Omental fat pad (tissue), 3 donors: ENCODE measurements at regions not wholly inside any gene's neighbourhood (a gene's known extent, or its start where the extent isn't known, plus 50 kb on each side); places are given as distances from the start of the nearest gene placed in this dataset.

Experiments used
- ATAC-seq: fragments of 150-250 bp; one replicate; pipeline ENCODE4 v1.9.1; 2016; ENCODE audit warnings: mild to moderate bottlenecking, moderate library complexity; ENCODE audit not compliant: low FRiP score
- DNase-seq: peaks from one replicate; pipeline ENCODE4 v3.0.0-alpha.2; 2019; ENCODE audit warnings: low spot score
- TF ChIP-seq, protein P1 (sequence below), 3 donors: fragments of 450-650 bp; IDR thresholded peaks; one replicate each; pipeline ENCODE4 v1.5.1; 2016 to 2017; ENCODE audit warnings: antibody characterized with exemption in 3 of 3, mild to moderate bottlenecking in 3 of 3, moderate library complexity in 2 of 3

DNA sequence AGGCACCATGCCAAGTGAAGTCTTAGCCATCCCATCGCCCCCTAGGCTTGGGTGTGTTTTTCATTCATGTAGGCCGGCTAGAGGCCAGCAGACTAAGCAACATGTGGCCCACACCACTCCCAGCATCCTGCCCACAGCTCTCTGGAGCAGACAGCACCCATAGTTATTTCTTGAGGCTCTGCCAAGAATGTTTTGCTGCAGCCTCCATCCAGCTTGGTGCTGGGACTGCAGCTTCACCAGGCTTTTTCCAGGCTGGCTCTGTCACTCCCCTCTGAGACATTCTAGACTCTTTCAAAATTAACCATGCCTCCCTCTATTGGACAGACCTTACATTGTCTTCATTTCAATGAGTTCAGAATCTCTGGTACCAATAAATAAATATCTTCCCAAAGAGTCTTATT, 104.2 kb downstream of the DUSP10 start:
- ATAC-seq (no peak), DNase-seq (no peak)
- TF ChIP-seq, protein P1, sequence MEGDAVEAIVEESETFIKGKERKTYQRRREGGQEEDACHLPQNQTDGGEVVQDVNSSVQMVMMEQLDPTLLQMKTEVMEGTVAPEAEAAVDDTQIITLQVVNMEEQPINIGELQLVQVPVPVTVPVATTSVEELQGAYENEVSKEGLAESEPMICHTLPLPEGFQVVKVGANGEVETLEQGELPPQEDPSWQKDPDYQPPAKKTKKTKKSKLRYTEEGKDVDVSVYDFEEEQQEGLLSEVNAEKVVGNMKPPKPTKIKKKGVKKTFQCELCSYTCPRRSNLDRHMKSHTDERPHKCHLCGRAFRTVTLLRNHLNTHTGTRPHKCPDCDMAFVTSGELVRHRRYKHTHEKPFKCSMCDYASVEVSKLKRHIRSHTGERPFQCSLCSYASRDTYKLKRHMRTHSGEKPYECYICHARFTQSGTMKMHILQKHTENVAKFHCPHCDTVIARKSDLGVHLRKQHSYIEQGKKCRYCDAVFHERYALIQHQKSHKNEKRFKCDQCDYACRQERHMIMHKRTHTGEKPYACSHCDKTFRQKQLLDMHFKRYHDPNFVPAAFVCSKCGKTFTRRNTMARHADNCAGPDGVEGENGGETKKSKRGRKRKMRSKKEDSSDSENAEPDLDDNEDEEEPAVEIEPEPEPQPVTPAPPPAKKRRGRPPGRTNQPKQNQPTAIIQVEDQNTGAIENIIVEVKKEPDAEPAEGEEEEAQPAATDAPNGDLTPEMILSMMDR (IDR thresholded peaks at IDR 0.05) = no peak

DNA sequence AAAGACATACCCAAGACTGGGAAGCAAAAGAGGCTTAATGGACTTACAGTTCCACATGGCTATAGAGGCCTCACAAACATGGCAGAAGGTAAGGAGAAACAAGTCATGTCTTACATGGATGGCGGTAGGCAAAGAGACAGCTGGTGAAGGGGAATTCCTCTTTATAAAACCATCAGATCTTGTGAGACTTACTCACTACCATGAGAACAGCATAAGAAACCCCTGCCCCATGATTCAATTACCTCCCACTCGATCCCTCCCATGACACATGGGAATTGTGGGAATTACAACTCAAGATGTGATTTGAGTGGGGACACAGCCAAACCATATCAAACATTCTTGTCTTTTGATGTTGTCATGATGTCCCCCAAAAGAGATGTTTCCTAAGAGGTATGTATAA, 103.3 kb downstream of the DUSP10 start:
- TF ChIP-seq, protein P1 (IDR thresholded peaks at IDR 0.05) = no peak
- ATAC-seq (no peak), DNase-seq (no peak)

DNA sequence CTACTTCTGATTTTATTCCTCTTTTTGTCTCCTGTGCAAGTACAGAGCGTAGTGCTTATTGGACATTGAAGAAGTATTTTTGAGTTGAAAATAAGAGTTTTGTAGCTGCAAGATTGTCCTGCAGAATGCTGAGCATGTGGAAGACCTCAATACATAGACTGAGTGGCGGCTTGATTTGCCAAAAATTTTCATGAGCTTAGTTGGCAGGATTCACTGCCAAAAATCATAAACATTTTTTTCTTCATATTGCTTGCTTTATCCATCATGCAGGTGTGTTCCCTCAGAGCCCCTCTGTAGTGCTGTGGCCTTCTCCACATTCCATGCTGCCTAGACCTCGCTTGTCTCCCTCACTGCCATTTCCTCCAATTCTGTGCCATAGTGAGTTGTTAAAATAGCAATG, 100.1 kb downstream of the DUSP10 start:
- DNase-seq (no peak), ATAC-seq (no peak)
- TF ChIP-seq, protein P1 (IDR thresholded peaks at IDR 0.05) = no peak

DNA sequence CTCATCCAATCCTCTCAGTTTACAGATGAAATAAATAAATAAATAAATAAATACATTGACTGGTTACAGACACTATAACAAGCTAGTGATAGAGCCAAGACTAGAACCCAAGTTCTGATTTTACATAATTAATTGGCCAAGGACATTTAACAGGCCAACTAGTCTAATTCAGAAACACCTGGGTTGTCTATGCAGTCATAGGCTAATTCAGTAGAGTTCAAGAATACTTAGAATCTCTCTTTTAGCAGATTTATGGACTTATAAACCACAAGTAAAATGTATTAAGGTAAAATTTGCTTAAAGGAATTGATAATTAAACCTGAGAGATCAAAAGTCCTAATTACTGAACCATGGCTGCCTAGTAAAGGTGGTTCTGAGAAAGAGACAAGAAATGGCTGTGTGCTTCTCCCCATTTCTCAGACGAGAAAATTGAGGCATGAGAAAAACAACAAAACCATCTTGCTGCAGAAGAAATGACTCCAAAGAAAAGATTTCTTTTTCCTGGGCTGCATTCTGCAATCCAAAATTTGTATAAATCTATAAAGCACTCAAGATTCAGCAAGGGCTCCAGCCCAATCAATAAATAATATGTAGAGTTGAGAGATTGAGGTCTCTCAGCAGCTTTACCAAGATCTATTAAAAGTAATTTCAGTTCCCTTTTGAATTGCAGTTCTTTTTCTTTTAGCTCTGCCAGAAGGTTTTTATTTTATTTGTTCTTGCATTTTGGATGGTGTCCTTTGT, 98.3 kb downstream of the DUSP10 start:
- ATAC-seq = no peak
- no peak for DNase-seq
- TF ChIP-seq, protein P1 (IDR thresholded peaks at IDR 0.05) = no peak

DNA sequence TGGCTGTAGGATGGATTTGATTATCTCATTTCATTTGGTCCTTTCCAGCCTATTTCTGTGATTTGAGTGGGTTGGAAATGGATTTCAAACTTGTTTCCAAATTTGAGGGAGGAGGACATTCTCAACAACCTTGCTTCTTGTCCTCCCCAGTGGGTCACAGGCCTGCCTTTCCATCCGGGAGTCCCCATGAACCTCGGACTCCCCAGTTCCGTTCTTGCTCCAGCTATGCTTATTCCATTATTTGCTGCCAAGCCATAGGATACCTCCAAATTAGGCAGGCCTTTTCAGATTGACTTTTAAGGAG, 97.8 kb downstream of the DUSP10 start:
- ATAC-seq = no peak
- DNase-seq = no peak
- TF ChIP-seq, protein P1 (IDR thresholded peaks at IDR 0.05) = no peak

DNA sequence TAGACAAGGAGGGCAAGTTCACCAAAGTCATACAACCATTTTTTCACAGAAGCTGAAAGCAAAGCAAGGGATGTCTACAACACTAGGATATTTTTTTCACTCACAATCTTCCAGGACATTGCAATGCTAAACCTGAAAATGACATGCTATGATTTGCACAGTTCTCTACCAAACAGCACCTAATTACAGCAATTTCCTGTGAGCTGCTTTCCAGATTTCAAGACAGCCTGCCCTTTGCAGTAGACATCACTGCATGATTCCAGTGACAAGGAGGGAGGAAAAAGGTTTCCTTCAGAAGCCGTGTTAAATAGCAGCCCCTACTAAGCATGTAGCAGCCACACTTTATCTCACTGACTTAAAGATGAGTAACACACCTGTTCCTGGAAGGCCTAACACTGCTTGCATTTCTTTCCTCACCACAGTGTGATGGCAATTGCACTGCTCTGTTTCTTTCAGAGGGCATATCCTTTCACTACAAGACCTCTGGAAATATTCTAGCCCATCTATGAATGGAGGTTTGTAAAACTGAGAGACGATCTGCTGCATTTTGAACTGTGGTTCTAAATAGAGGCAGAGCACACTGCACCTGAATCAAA, 97.1 kb downstream of the DUSP10 start:
- DNase-seq (no peak), ATAC-seq (no peak)
- TF ChIP-seq, protein P1 (IDR thresholded peaks at IDR 0.05) = no peak

DNA sequence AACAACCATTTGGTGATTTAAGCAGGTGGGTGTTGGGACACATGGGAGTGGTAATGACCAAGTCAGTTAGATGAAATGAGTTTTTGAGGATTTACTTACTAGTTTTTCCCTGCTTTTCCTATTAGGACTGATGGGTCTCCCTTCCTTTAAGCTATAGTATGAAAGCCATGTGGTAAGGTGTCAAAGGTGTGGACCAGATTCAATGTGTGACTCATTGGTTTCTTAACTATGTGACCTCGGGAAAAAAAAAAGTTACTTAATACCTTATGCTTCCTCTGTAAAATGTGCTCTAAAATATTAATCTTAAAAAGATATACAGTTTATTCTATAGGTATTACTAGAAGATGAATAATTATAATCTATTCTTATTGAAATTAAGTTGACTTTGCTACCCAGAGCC, 93.7 kb downstream of the DUSP10 start:
- TF ChIP-seq, protein P1 (IDR thresholded peaks at IDR 0.05) = no peak

More for the DNA sequence above, 93.7 kb downstream of the DUSP10 start:
- DNase-seq (no peak), ATAC-seq (no peak)
